T-helper 17 cell (primary cell): ENCODE measurements at regions not wholly inside any gene's neighbourhood (a gene's known extent, or its start where the extent isn't known, plus 50 kb on each side); places are given as distances from the start of the nearest gene placed in this dataset.
A peak's percentile ranks its signal among the peaks of the same experiment; 100 is the strongest.

ENCODE experiments used
- ATAC-seq: fragments of 150-1000 bp; cut with Tn5 transposase; 2 replicates; pipeline ENCODE4 v1.10.0; 2021; ENCODE audit warnings: mild to moderate bottlenecking, moderate library complexity
- DNase-seq, 3 donors: peaks; one replicate each; pipeline versions ENCODE4 v3.0.0 to v3.0.0-alpha.2; 2020 to 2021
- H3K9me3 ChIP-seq: one replicate; pipeline ENCODE4 v1.7.0; 2013; ENCODE audit warnings: low read length, mild to moderate bottlenecking; ENCODE audit not compliant: control insufficient read depth, poor library complexity, severe bottlenecking
- H3K27ac Mint-ChIP-seq: one replicate; pipeline ENCODE4 v1.8.0; 2022; ENCODE audit warnings: mild to moderate bottlenecking, moderate library complexity, mixed read lengths
- H3K27me3 Mint-ChIP-seq: one replicate; pipeline ENCODE4 v1.8.0; 2022; ENCODE audit warnings: mixed read lengths
- H3K36me3 Mint-ChIP-seq: one replicate; pipeline ENCODE4 v1.8.0; 2022; ENCODE audit warnings: low read depth, mixed read lengths
- H3K4me1 Mint-ChIP-seq: one replicate; pipeline ENCODE4 v1.8.0; 2022; ENCODE audit warnings: mild to moderate bottlenecking, mixed read lengths
- H3K4me3 Mint-ChIP-seq: one replicate; pipeline ENCODE4 v1.8.0; 2022; ENCODE audit warnings: mild to moderate bottlenecking, moderate library complexity, mixed read lengths

GRCh38 chr3:105214590-105214989 is 152.1 kb upstream of the ALCAM start:
- Mint-ChIP-seq H3K4me1 (no peaks in the 10 kb centered on the region), H3K36me3 (no peaks in the 10 kb centered on the region), H3K27me3 (peaks cover 8% of the 10 kb centered on the region), H3K27ac (no peak overlapping the region), H3K4me3 (no peak overlapping the region)
- DNase-seq, result no peak
- no peaks in the 10 kb centered on the region for H3K9me3 ChIP-seq
- no peak for ATAC-seq

GRCh38 chr3:105222568-105223093 is 144.1 kb upstream of the ALCAM start:
- Mint-ChIP-seq H3K36me3 (no peaks in the 10 kb centered on the region), H3K4me1 (no peaks in the 10 kb centered on the region), H3K27ac (peak overlapping the region; percentile 68), H3K4me3 (no peak overlapping the region), H3K27me3 (peaks cover 6% of the 10 kb centered on the region)
- ATAC-seq (no peak), DNase-seq (no peak)
- no peaks in the 10 kb centered on the region for H3K9me3 ChIP-seq

- H3K36me3 Mint-ChIP-seq, result no peaks in the 10 kb centered on the region
- DNase-seq, result no peak
- no peaks in the 10 kb centered on the region for H3K4me1 Mint-ChIP-seq
- no peak for ATAC-seq
- H3K27ac Mint-ChIP-seq, result no peak overlapping the region
- H3K9me3 ChIP-seq, result no peaks in the 10 kb centered on the region
- H3K27me3 Mint-ChIP-seq, result peaks cover 6% of the 10 kb centered on the region
- no peak overlapping the region for H3K4me3 Mint-ChIP-seq
These were observed 142.9 kb upstream of the ALCAM start for GRCh38 chr3:105223815-105224214.

GRCh38 chr3:105228696-105229095 is 138.0 kb upstream of the ALCAM start:
- no peaks in the 10 kb centered on the region for H3K36me3 Mint-ChIP-seq
- no peak for ATAC-seq
- peaks cover 12% of the 10 kb centered on the region for H3K27me3 Mint-ChIP-seq
- DNase-seq, result no peak
- no peaks in the 10 kb centered on the region for H3K9me3 ChIP-seq
- H3K4me1 Mint-ChIP-seq, result no peaks in the 10 kb centered on the region
- H3K27ac Mint-ChIP-seq, result no peak overlapping the region
- H3K4me3 Mint-ChIP-seq, result no peak overlapping the region

GRCh38 chr3:105232553-105232952 is 134.2 kb upstream of the ALCAM start:
- no peaks in the 10 kb centered on the region for H3K36me3 Mint-ChIP-seq
- no peak overlapping the region for H3K27ac Mint-ChIP-seq
- no peak for DNase-seq
- peaks cover 28% of the 10 kb centered on the region for H3K27me3 Mint-ChIP-seq
- peaks cover 3% of the 10 kb centered on the region for H3K4me1 Mint-ChIP-seq
- no peak overlapping the region for H3K4me3 Mint-ChIP-seq
- H3K9me3 ChIP-seq, result no peaks in the 10 kb centered on the region
- no peak for ATAC-seq

GRCh38 chr3:105233010-105233409 is 133.7 kb upstream of the ALCAM start:
- Mint-ChIP-seq H3K27ac (no peak overlapping the region), H3K4me1 (peaks cover 5% of the 10 kb centered on the region), H3K36me3 (no peaks in the 10 kb centered on the region), H3K27me3 (peaks cover 30% of the 10 kb centered on the region), H3K4me3 (no peak overlapping the region)
- no peaks in the 10 kb centered on the region for H3K9me3 ChIP-seq
- DNase-seq (no peak), ATAC-seq (no peak)

GRCh38 chr3:105235221-105235620 is 131.5 kb upstream of the ALCAM start:
- Mint-ChIP-seq H3K4me3 (no peak overlapping the region), H3K4me1 (peaks cover 5% of the 10 kb centered on the region), H3K27ac (no peak overlapping the region), H3K36me3 (no peaks in the 10 kb centered on the region), H3K27me3 (peaks cover 36% of the 10 kb centered on the region)
- no peaks in the 10 kb centered on the region for H3K9me3 ChIP-seq
- DNase-seq, result no peak
- ATAC-seq, result no peak

- H3K4me1 Mint-ChIP-seq, result peaks cover 5% of the 10 kb centered on the region
- no peak for ATAC-seq
- H3K9me3 ChIP-seq, result no peaks in the 10 kb centered on the region
- no peaks in the 10 kb centered on the region for H3K36me3 Mint-ChIP-seq
- H3K4me3 Mint-ChIP-seq, result no peak overlapping the region
- H3K27ac Mint-ChIP-seq, result no peak overlapping the region
- no peak for DNase-seq
- H3K27me3 Mint-ChIP-seq, result peaks cover 36% of the 10 kb centered on the region
These were observed 130.9 kb upstream of the ALCAM start for GRCh38 chr3:105235785-105236184.

GRCh38 chr3:105238367-105238766 is 128.3 kb upstream of the ALCAM start:
- no peaks in the 10 kb centered on the region for H3K9me3 ChIP-seq
- Mint-ChIP-seq H3K4me1 (peaks cover 5% of the 10 kb centered on the region), H3K4me3 (no peak overlapping the region), H3K36me3 (no peaks in the 10 kb centered on the region), H3K27ac (no peak overlapping the region), H3K27me3 (peaks cover 26% of the 10 kb centered on the region)
- no peak for DNase-seq
- no peak for ATAC-seq

GRCh38 chr3:105243076-105243475 is 123.6 kb upstream of the ALCAM start:
- DNase-seq, result no peak
- ATAC-seq, result no peak
- Mint-ChIP-seq H3K27me3 (peaks cover 5% of the 10 kb centered on the region), H3K4me3 (no peak overlapping the region), H3K36me3 (no peaks in the 10 kb centered on the region), H3K27ac (no peak overlapping the region), H3K4me1 (no peaks in the 10 kb centered on the region)
- H3K9me3 ChIP-seq, result no peaks in the 10 kb centered on the region

- H3K4me1 Mint-ChIP-seq, result no peaks in the 10 kb centered on the region
- H3K27me3 Mint-ChIP-seq, result no peaks in the 10 kb centered on the region
- ATAC-seq (no peak), DNase-seq (no peak)
- no peak overlapping the region for H3K27ac Mint-ChIP-seq
- no peaks in the 10 kb centered on the region for H3K9me3 ChIP-seq
- no peaks in the 10 kb centered on the region for H3K36me3 Mint-ChIP-seq
- H3K4me3 Mint-ChIP-seq, result no peak overlapping the region
These were observed 120.2 kb upstream of the ALCAM start for GRCh38 chr3:105246536-105246935.

GRCh38 chr3:105253225-105253624 is 113.5 kb upstream of the ALCAM start:
- H3K27ac Mint-ChIP-seq, result no peak overlapping the region

GRCh38 chr3:105254154-105254553 is 112.6 kb upstream of the ALCAM start:
- no peak overlapping the region for H3K27ac Mint-ChIP-seq
- H3K4me3 Mint-ChIP-seq, result no peak overlapping the region
- no peaks in the 10 kb centered on the region for H3K4me1 Mint-ChIP-seq
- DNase-seq (no peak), ATAC-seq (no peak)
- peaks cover 5% of the 10 kb centered on the region for H3K27me3 Mint-ChIP-seq
- H3K9me3 ChIP-seq, result no peaks in the 10 kb centered on the region
- H3K36me3 Mint-ChIP-seq, result no peaks in the 10 kb centered on the region

More at GRCh38 chr3:105253225-105253624, 113.5 kb upstream of the ALCAM start:
- no peak overlapping the region for H3K4me3 Mint-ChIP-seq
- no peak for DNase-seq
- H3K9me3 ChIP-seq, result no peaks in the 10 kb centered on the region
- ATAC-seq, result no peak
- H3K27me3 Mint-ChIP-seq, result peaks cover 5% of the 10 kb centered on the region
- no peaks in the 10 kb centered on the region for H3K4me1 Mint-ChIP-seq
- H3K36me3 Mint-ChIP-seq, result no peaks in the 10 kb centered on the region

- Mint-ChIP-seq H3K27ac (no peak overlapping the region), H3K27me3 (peaks cover 5% of the 10 kb centered on the region), H3K4me3 (no peak overlapping the region), H3K4me1 (no peaks in the 10 kb centered on the region), H3K36me3 (no peaks in the 10 kb centered on the region)
- DNase-seq (no peak), ATAC-seq (no peak)
- no peaks in the 10 kb centered on the region for H3K9me3 ChIP-seq
These were observed 111.4 kb upstream of the ALCAM start for GRCh38 chr3:105255350-105255749.
